IMR-90 (cell line): ENCODE measurements at regions not wholly inside any gene's neighbourhood (a gene's known extent, or its start where the extent isn't known, plus 50 kb on each side); places are given as distances from the start of the nearest gene placed in this dataset.

Experiments used
- ATAC-seq: fragments of 200-7000 bp; cut with Tn5 transposase; 2 replicates; pipeline ENCODE4 v1.9.1; 2020; ENCODE audit warnings: low read depth, mild to moderate bottlenecking, moderate library complexity
- BruUV-seq: library from RNA; stranded (reverse); fragments of 400-500 nt; replicated peaks from 2 replicates; lab custom pipeline; 2021; lab: Mats Ljungman, UMichigan
- CTCF ChIA-PET: fragments of 300-600 bp; formaldehyde crosslinking; extraction: SDS; loops from one replicate; lab custom pipeline; 2021; ENCODE audit warnings: antibody characterized with exemption; lab: Yijun Ruan, JAX
- POLR2A ChIA-PET: fragments of 300-600 bp; sonication (Branson Sonifier 250); formaldehyde crosslinking; loops from one replicate; lab custom pipeline; 2022; ENCODE audit warnings: antibody characterized with exemption; ENCODE audit not compliant: unreplicated experiment; lab: Charles Lee
- DNase-seq: peaks from one replicate; pipeline ENCODE4 v3.0.0; 2013
- H2AFZ ChIP-seq: replicated peaks from 2 replicates; pipeline ENCODE3; 2013; ENCODE audit warnings: low read length, mild to moderate bottlenecking; ENCODE audit not compliant: poor library complexity
- H2AK5ac ChIP-seq: 2 replicates; pipeline ENCODE4 v1.6.1; 2013; ENCODE audit warnings: low read depth, low read length, inconsistent platforms
- H2AK9ac ChIP-seq: replicated peaks from 2 replicates; pipeline ENCODE3; 2013; ENCODE audit warnings: mild to moderate bottlenecking, low read depth, low read length, moderate library complexity; ENCODE audit not compliant: poor library complexity
- H2BK120ac ChIP-seq: 2 replicates; pipeline ENCODE4 v1.6.1; 2013; ENCODE audit warnings: low read depth, low read length, inconsistent platforms
- H2BK15ac ChIP-seq: 3 replicates; pipeline ENCODE4 v1.6.1; 2013; ENCODE audit warnings: low read depth, low read length, inconsistent platforms
- H2BK20ac ChIP-seq: 2 replicates; pipeline ENCODE4 v1.6.1; 2013; ENCODE audit warnings: low read depth, mild to moderate bottlenecking, inconsistent platforms, low read length, moderate library complexity
- H2BK5ac ChIP-seq: 2 replicates; pipeline ENCODE4 v1.6.1; 2013; ENCODE audit warnings: mild to moderate bottlenecking, low read depth, low read length, inconsistent platforms; ENCODE audit not compliant: poor library complexity, severe bottlenecking
- H3K14ac ChIP-seq: replicated peaks from 2 replicates; pipeline ENCODE4 v1.6.1; 2013; ENCODE audit warnings: low read depth, low read length, inconsistent platforms
- H3K18ac ChIP-seq: 2 replicates; pipeline ENCODE4 v1.6.1; 2013; ENCODE audit warnings: low read depth, low read length, control low read depth
- H3K23ac ChIP-seq: 2 replicates; pipeline ENCODE4 v1.6.1; 2013; ENCODE audit warnings: low read depth, low read length, inconsistent platforms
- H3K27ac ChIP-seq: 2 replicates; pipeline ENCODE4 v1.5.1; 2013; ENCODE audit warnings: mild to moderate bottlenecking, control low read depth, low read length; ENCODE audit not compliant: insufficient read depth
- H3K27me3 ChIP-seq: 2 replicates; pipeline ENCODE4 v1.6.1; 2013; ENCODE audit warnings: low read length; ENCODE audit not compliant: control insufficient read depth, insufficient read depth
- H3K36me3 ChIP-seq: 2 replicates; pipeline ENCODE4 v1.6.1; 2013; ENCODE audit warnings: low read length, mixed read lengths; ENCODE audit not compliant: control insufficient read depth, insufficient read depth
- H3K4ac ChIP-seq: 2 replicates; pipeline ENCODE4 v1.6.1; 2013; ENCODE audit warnings: low read depth, low read length, inconsistent platforms
- H3K4me1 ChIP-seq: 2 replicates; pipeline ENCODE4 v1.6.1; 2013; ENCODE audit warnings: low read length, mixed read lengths; ENCODE audit not compliant: control insufficient read depth, insufficient read depth
- H3K4me2 ChIP-seq: 2 replicates; pipeline ENCODE4 v1.6.1; 2013; ENCODE audit warnings: low read depth, mild to moderate bottlenecking, control low read depth, low read length, moderate library complexity
- H3K4me3 ChIP-seq: 2 replicates; pipeline ENCODE4 v1.5.1; 2013; ENCODE audit warnings: low read depth, mild to moderate bottlenecking, control low read depth, low read length, moderate library complexity; ENCODE audit not compliant: insufficient read depth
- H3K56ac ChIP-seq: 2 replicates; pipeline ENCODE4 v1.6.1; 2013; ENCODE audit warnings: low read length, inconsistent platforms; ENCODE audit not compliant: insufficient read depth; ENCODE audit errors: extremely low read depth
- H3K79me1 ChIP-seq, 2 experiments: 2 replicates each; pipeline ENCODE4 v1.6.1; 2013; ENCODE audit warnings: low read length in 2 of 2, inconsistent platforms in 1 of 2, low read depth in 1 of 2
- H3K9ac ChIP-seq: 2 replicates; pipeline ENCODE4 v1.6.1; 2013; ENCODE audit warnings: low read depth, low read length, control low read depth
- H3K9me1 ChIP-seq: 2 replicates; pipeline ENCODE4 v1.6.1; 2013; ENCODE audit warnings: low read length, inconsistent platforms; ENCODE audit not compliant: insufficient read depth
- H3K9me3 ChIP-seq: 2 replicates; pipeline ENCODE4 v1.6.1; 2013; ENCODE audit warnings: low read length; ENCODE audit not compliant: control insufficient read depth, insufficient read depth
- H4K20me1 ChIP-seq: 2 replicates; pipeline ENCODE4 v1.6.1; 2013; ENCODE audit warnings: low read length, inconsistent platforms; ENCODE audit not compliant: insufficient read depth
- H4K5ac ChIP-seq: 2 replicates; pipeline ENCODE4 v1.6.1; 2013; ENCODE audit warnings: mild to moderate bottlenecking, low read depth, low read length, control low read depth
- H4K8ac ChIP-seq, 2 experiments: 2 replicates each; pipeline ENCODE4 v1.6.1; 2013; ENCODE audit warnings: low read depth in 2 of 2, low read length in 2 of 2, control low read depth in 1 of 2, inconsistent platforms in 1 of 2
- H4K91ac ChIP-seq: 2 replicates; pipeline ENCODE4 v1.6.1; 2013; ENCODE audit warnings: low read depth, low read length, inconsistent platforms; ENCODE audit not compliant: insufficient read depth
- CHD1 ChIP-seq: IDR thresholded peaks from 2 replicates; pipeline ENCODE4 v1.6.1; 2012; ENCODE audit warnings: low read depth, low read length, improper control_type of control experiment
- MAFK ChIP-seq: IDR thresholded peaks from 2 replicates; pipeline ENCODE4 v1.6.1; 2012; ENCODE audit warnings: low read depth, low read length, improper control_type of control experiment
- POLR2A ChIP-seq: IDR thresholded peaks from 2 replicates; pipeline ENCODE4 v1.6.1; 2012; ENCODE audit warnings: mild to moderate bottlenecking, low read depth, low read length
- dilution Hi-C: fragments of 300-500 bp; cut with HindIII; formaldehyde crosslinking; loops from one replicate; pipeline ENCODE4 v1.14.3; 2018; ENCODE audit warnings: low sequenced_read_pairs; ENCODE audit not compliant: unreplicated experiment
- in situ Hi-C: fragments of 300-500 bp; cut with MboI; formaldehyde crosslinking; loops from 3 replicates; pipeline ENCODE4 v1.14.3; 2019; ENCODE audit warnings: low sequenced_read_pairs, inconsistent platforms, mixed read lengths
- intact Hi-C: fragments of 100-400 bp; cut with micrococcal nuclease; formaldehyde crosslinking; loops from 2 replicates; pipeline ENCODE4 v1.10.0; 2022

- Histone ChIP-seq H3K56ac (no peak overlapping the region), H3K9ac (no peak overlapping the region), H3K14ac (no peak overlapping the region), H4K20me1 (no peaks in the 10 kb centered on the region), H4K5ac (no peak overlapping the region), H3K18ac (no peak overlapping the region), H3K4me3 (no peak overlapping the region), H4K91ac (no peak overlapping the region), H3K4me1 (peaks cover 1% of the 10 kb centered on the region; the same call in 1 of the 2 replicates), H3K27me3 (no peaks in the 10 kb centered on the region), H3K4me2 (no peak overlapping the region), H3K36me3 (no peaks in the 10 kb centered on the region), H3K4ac (no peak overlapping the region), H3K79me1 (no peaks in the 10 kb centered on the region), H3K9me3 (no peaks in the 10 kb centered on the region), H2AK9ac (no peak overlapping the region), H2BK15ac (no peak overlapping the region), H2BK20ac (no peak overlapping the region), H2AFZ (no peak overlapping the region), H3K27ac (no peak overlapping the region), H2BK5ac (no peak overlapping the region), H3K9me1 (no peaks in the 10 kb centered on the region), H2AK5ac (no peak overlapping the region), H4K8ac (no peak overlapping the region), H2BK120ac (no peak overlapping the region), H3K23ac (no peak overlapping the region)
- in situ Hi-C loops, result no loop called here
- ATAC-seq (no peak), DNase-seq (no peak)
- ChIA-PET CTCF (no interaction called here), POLR2A (no interaction called here)
- TF ChIP-seq MAFK (no peak), POLR2A (no peak), CHD1 (no peak)
- intact Hi-C loops, result no loop called here
- BruUV-seq, result no TSS peak
- dilution Hi-C loops, result no loop called here
Measured at GRCh38 chr21:27596196-27596595, 629.3 kb upstream of the ADAMTS5 start.
